ENCODE measurements at regions not wholly inside any gene's neighbourhood (a gene's known extent, or its start where the extent isn't known, plus 50 kb on each side); places are given as distances from the start of the nearest gene placed in this dataset.

- Histone ChIP-seq H3K4me2 (ENCODE audit: low read length) (no peak overlapping the region), H3K9me3 (ENCODE audit: insufficient read depth, low read depth, low read length) (no peaks in the 10 kb centered on the region), H2AK5ac (ENCODE audit: low read length) (no peak overlapping the region), H3K18ac (ENCODE audit: low read length) (no peak overlapping the region), H3K14ac (ENCODE audit: low read length) (no peak overlapping the region), H2AFZ (ENCODE audit: insufficient read depth, low read length, poor library complexity) (no peak overlapping the region), H2BK12ac (ENCODE audit: low read length) (no peak overlapping the region), H3K23ac (ENCODE audit: low read length) (no peak overlapping the region), H2BK5ac (ENCODE audit: low read depth, low read length, poor library complexity) (no peak overlapping the region), H3K36me3 (ENCODE audit: control insufficient read depth in 1 of 2, insufficient read depth in 2 of 2, low read length in 2 of 2) (no peaks in the 10 kb centered on the region), H4K8ac (ENCODE audit: low read depth, low read length) (peak overlapping the region; percentile 19), H4K12ac (ENCODE audit: low read depth, low read length) (no peak overlapping the region), H3K4ac (ENCODE audit: low read depth, low read length) (no peak overlapping the region), H3K4me3 (ENCODE audit: low read depth, low read length) (no peak overlapping the region), H2BK120ac (ENCODE audit: insufficient read depth, low read length, poor library complexity) (no peak overlapping the region), H3K79me2 (ENCODE audit: control insufficient read depth, insufficient read depth, low read length, poor library complexity) (no peaks in the 10 kb centered on the region), H3K79me1 (ENCODE audit: low read length) (no peaks in the 10 kb centered on the region), H3K9ac (ENCODE audit: low read length) (no peak overlapping the region), H3K27me3 (ENCODE audit: insufficient read depth, low read length) (no peaks in the 10 kb centered on the region), H4K91ac (ENCODE audit: low read depth, low read length) (no peak overlapping the region), H3K4me1 (ENCODE audit: control insufficient read depth in 1 of 2, insufficient read depth in 2 of 2, low read length in 2 of 2) (peaks cover 0 to 2% of the 10 kb centered on the region in 2 experiments), H3K27ac (ENCODE audit: low read depth, low read length) (no peak overlapping the region)
- no CpG with 5 or more reads among the region's 3 CpGs for WGBS (ENCODE audit: extremely low coverage, insufficient coverage, insufficient read length)
- peak in 1 of 2 donors; percentile 47 for DNase-seq
These were observed 558.2 kb upstream of the TNP1 start for GRCh38 chr2:217418090-217418489.

GRCh38 chr2:217417536-217417935 lies 557.7 kb upstream of the TNP1 start:
- Histone ChIP-seq H3K79me1 (ENCODE audit: low read length) (no peaks in the 10 kb centered on the region), H3K9ac (ENCODE audit: low read length) (no peak overlapping the region), H3K4me2 (ENCODE audit: low read length) (no peak overlapping the region), H3K9me3 (ENCODE audit: insufficient read depth, low read depth, low read length) (no peaks in the 10 kb centered on the region), H3K18ac (ENCODE audit: low read length) (no peak overlapping the region), H2BK5ac (ENCODE audit: low read depth, low read length, poor library complexity) (no peak overlapping the region), H3K27me3 (ENCODE audit: insufficient read depth, low read length) (no peaks in the 10 kb centered on the region), H4K91ac (ENCODE audit: low read depth, low read length) (no peak overlapping the region), H3K36me3 (ENCODE audit: control insufficient read depth in 1 of 2, insufficient read depth in 2 of 2, low read length in 2 of 2) (no peaks in the 10 kb centered on the region), H3K14ac (ENCODE audit: low read length) (no peak overlapping the region), H3K23ac (ENCODE audit: low read length) (no peak overlapping the region), H2AFZ (ENCODE audit: insufficient read depth, low read length, poor library complexity) (no peak overlapping the region), H3K4me1 (ENCODE audit: control insufficient read depth in 1 of 2, insufficient read depth in 2 of 2, low read length in 2 of 2) (peaks cover 0 to 3% of the 10 kb centered on the region in 2 experiments), H2BK120ac (ENCODE audit: insufficient read depth, low read length, poor library complexity) (no peak overlapping the region), H3K27ac (ENCODE audit: low read depth, low read length) (no peak overlapping the region), H2BK12ac (ENCODE audit: low read length) (no peak overlapping the region), H4K8ac (ENCODE audit: low read depth, low read length) (no peak overlapping the region), H3K4me3 (ENCODE audit: low read depth, low read length) (no peak overlapping the region), H3K4ac (ENCODE audit: low read depth, low read length) (no peak overlapping the region), H2AK5ac (ENCODE audit: low read length) (no peak overlapping the region), H3K79me2 (ENCODE audit: control insufficient read depth, insufficient read depth, low read length, poor library complexity) (no peaks in the 10 kb centered on the region), H4K12ac (ENCODE audit: low read depth, low read length) (no peak overlapping the region)
- no peak for DNase-seq

DNA sequence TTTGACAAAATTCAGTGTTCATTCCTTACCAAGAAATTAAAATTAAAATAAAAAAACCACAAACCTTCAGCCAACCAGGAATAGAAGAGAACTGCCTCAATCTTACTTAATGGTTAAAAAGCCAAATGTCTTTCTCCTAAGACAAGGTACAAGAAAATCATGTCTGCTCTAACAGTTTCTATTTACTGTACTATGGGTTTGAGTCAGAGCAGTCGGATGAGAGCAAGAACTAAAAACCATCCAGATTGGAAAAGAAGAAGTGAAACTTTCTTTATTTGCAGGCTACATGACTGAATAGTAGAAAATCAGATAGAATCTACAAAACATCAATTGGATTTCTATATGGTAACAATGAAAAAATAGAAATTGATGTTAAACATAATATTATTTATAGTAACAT lies 555.5 kb upstream of the TNP1 start:
- H3K23ac ChIP-seq (ENCODE audit: low read length), result no peak overlapping the region
- no peak overlapping the region for H3K4me3 ChIP-seq (ENCODE audit: low read depth, low read length)
- no peak overlapping the region for H2BK5ac ChIP-seq (ENCODE audit: low read depth, low read length, poor library complexity)
- H4K12ac ChIP-seq (ENCODE audit: low read depth, low read length), result no peak overlapping the region
- no peaks in the 10 kb centered on the region for H3K27me3 ChIP-seq (ENCODE audit: insufficient read depth, low read length)
- H3K9ac ChIP-seq (ENCODE audit: low read length), result no peak overlapping the region
- H4K91ac ChIP-seq (ENCODE audit: low read depth, low read length), result no peak overlapping the region
- H3K18ac ChIP-seq (ENCODE audit: low read length), result no peak overlapping the region
- no peak overlapping the region for H2AK5ac ChIP-seq (ENCODE audit: low read length)
- H3K4me2 ChIP-seq (ENCODE audit: low read length), result no peak overlapping the region
- H3K4me1 ChIP-seq (ENCODE audit: control insufficient read depth in 1 of 2, insufficient read depth in 2 of 2, low read length in 2 of 2), result peaks cover 0 to 4% of the 10 kb centered on the region in 2 experiments
- no peak overlapping the region for H3K14ac ChIP-seq (ENCODE audit: low read length)
- DNase-seq, result no peak
- H3K79me2 ChIP-seq (ENCODE audit: control insufficient read depth, insufficient read depth, low read length, poor library complexity), result no peaks in the 10 kb centered on the region
- H3K27ac ChIP-seq (ENCODE audit: low read depth, low read length), result no peak overlapping the region
- H2BK120ac ChIP-seq (ENCODE audit: insufficient read depth, low read length, poor library complexity), result no peak overlapping the region
- H3K4ac ChIP-seq (ENCODE audit: low read depth, low read length), result no peak overlapping the region
- no CpG with 5 or more reads among the region's 1 CpG for WGBS (ENCODE audit: extremely low coverage, insufficient coverage, insufficient read length)
- no peak overlapping the region for H2AFZ ChIP-seq (ENCODE audit: insufficient read depth, low read length, poor library complexity)
- no peak overlapping the region for H2BK12ac ChIP-seq (ENCODE audit: low read length)
- H3K79me1 ChIP-seq (ENCODE audit: low read length), result no peaks in the 10 kb centered on the region
- H3K9me3 ChIP-seq (ENCODE audit: insufficient read depth, low read depth, low read length), result no peaks in the 10 kb centered on the region
- H3K36me3 ChIP-seq (ENCODE audit: control insufficient read depth in 1 of 2, insufficient read depth in 2 of 2, low read length in 2 of 2), result no peaks in the 10 kb centered on the region
- no peak overlapping the region for H4K8ac ChIP-seq (ENCODE audit: low read depth, low read length)

GRCh38 chr2:217414429-217414828 lies 554.6 kb upstream of the TNP1 start:
- H3K23ac ChIP-seq (ENCODE audit: low read length), result no peak overlapping the region
- H2BK5ac ChIP-seq (ENCODE audit: low read depth, low read length, poor library complexity), result no peak overlapping the region
- H3K4ac ChIP-seq (ENCODE audit: low read depth, low read length), result no peak overlapping the region
- no peak overlapping the region for H4K8ac ChIP-seq (ENCODE audit: low read depth, low read length)
- H3K27ac ChIP-seq (ENCODE audit: low read depth, low read length), result no peak overlapping the region
- H3K79me2 ChIP-seq (ENCODE audit: control insufficient read depth, insufficient read depth, low read length, poor library complexity), result no peaks in the 10 kb centered on the region
- H3K4me3 ChIP-seq (ENCODE audit: low read depth, low read length), result no peak overlapping the region
- no peak overlapping the region for H3K18ac ChIP-seq (ENCODE audit: low read length)
- H3K36me3 ChIP-seq (ENCODE audit: control insufficient read depth in 1 of 2, insufficient read depth in 2 of 2, low read length in 2 of 2), result no peaks in the 10 kb centered on the region
- H2BK12ac ChIP-seq (ENCODE audit: low read length), result peak overlapping the region; percentile 53
- H4K12ac ChIP-seq (ENCODE audit: low read depth, low read length), result no peak overlapping the region
- H3K4me1 ChIP-seq (ENCODE audit: control insufficient read depth in 1 of 2, insufficient read depth in 2 of 2, low read length in 2 of 2), result peaks cover 0 to 4% of the 10 kb centered on the region in 2 experiments
- H3K27me3 ChIP-seq (ENCODE audit: insufficient read depth, low read length), result no peaks in the 10 kb centered on the region
- no peak overlapping the region for H2AFZ ChIP-seq (ENCODE audit: insufficient read depth, low read length, poor library complexity)
- WGBS (ENCODE audit: extremely low coverage, insufficient coverage, insufficient read length), result no CpG with 5 or more reads among the region's 4 CpGs
- no peak overlapping the region for H3K4me2 ChIP-seq (ENCODE audit: low read length)
- no peak overlapping the region for H2AK5ac ChIP-seq (ENCODE audit: low read length)
- no peak overlapping the region for H4K91ac ChIP-seq (ENCODE audit: low read depth, low read length)
- H2BK120ac ChIP-seq (ENCODE audit: insufficient read depth, low read length, poor library complexity), result peak overlapping the region; percentile 28
- H3K9ac ChIP-seq (ENCODE audit: low read length), result no peak overlapping the region
- no peak for DNase-seq
- H3K9me3 ChIP-seq (ENCODE audit: insufficient read depth, low read depth, low read length), result no peaks in the 10 kb centered on the region
- no peaks in the 10 kb centered on the region for H3K79me1 ChIP-seq (ENCODE audit: low read length)
- H3K14ac ChIP-seq (ENCODE audit: low read length), result no peak overlapping the region
